ENCODE measurements at regions not wholly inside any gene's neighbourhood (a gene's known extent, or its start where the extent isn't known, plus 50 kb on each side); places are given as distances from the start of the nearest gene placed in this dataset.

- Mint-ChIP-seq H3K27ac (ENCODE audit: low read depth, unreplicated experiment) (no peak overlapping the region), H3K27me3 (ENCODE audit: insufficient read depth, unreplicated experiment) (no peaks in the 10 kb centered on the region), H3K4me3 (ENCODE audit: unreplicated experiment) (no peak overlapping the region), H3K4me1 (ENCODE audit: insufficient read depth, unreplicated experiment) (no peaks in the 10 kb centered on the region), H3K36me3 (ENCODE audit: insufficient read depth, unreplicated experiment) (no peaks in the 10 kb centered on the region), H3K9me3 (ENCODE audit: unreplicated experiment) (no peaks in the 10 kb centered on the region)
- no peak for DNase-seq (ENCODE audit: unreplicated experiment)
- no TSS peak for BruUV-seq (replicated peaks)
- intact Hi-C loops (cut with micrococcal nuclease), result no loop called here
- TF ChIP-seq CTCF (IDR thresholded peaks at IDR 0.05; ENCODE audit: unreplicated experiment), result no peak
- CTCF ChIA-PET, result interaction anchor here (0.6 kb wide), 1 partner anchor 24 kb away, joined by 4 read pairs; no protein-coding TSS in a partner anchor
- POLR2A ChIA-PET, result no interaction called here
These were observed 88.5 kb upstream of the DHX15 start for GRCh38 chr4:24672880-24673279.

- H3K27ac Mint-ChIP-seq (ENCODE audit: low read depth, unreplicated experiment), result no peak overlapping the region
- no peaks in the 10 kb centered on the region for H3K27me3 Mint-ChIP-seq (ENCODE audit: insufficient read depth, unreplicated experiment)
- ChIA-PET CTCF (interaction anchor here (0.6 kb wide), 1 partner anchor 884 kb away, joined by 3 read pairs; no protein-coding TSS in a partner anchor), POLR2A (interaction anchor here (0.6 kb wide), 1 partner anchor 82 kb away, joined by 3 read pairs; no protein-coding TSS in a partner anchor)
- BruUV-seq (replicated peaks), result no TSS peak
- no peaks in the 10 kb centered on the region for H3K9me3 Mint-ChIP-seq (ENCODE audit: unreplicated experiment)
- no peaks in the 10 kb centered on the region for H3K4me1 Mint-ChIP-seq (ENCODE audit: insufficient read depth, unreplicated experiment)
- no peaks in the 10 kb centered on the region for H3K36me3 Mint-ChIP-seq (ENCODE audit: insufficient read depth, unreplicated experiment)
- no peak for TF ChIP-seq CTCF (IDR thresholded peaks at IDR 0.05; ENCODE audit: unreplicated experiment)
- no peak overlapping the region for H3K4me3 Mint-ChIP-seq (ENCODE audit: unreplicated experiment)
- no peak for DNase-seq (ENCODE audit: unreplicated experiment)
- intact Hi-C loops (cut with micrococcal nuclease), result no loop called here
These were observed 89.9 kb upstream of the DHX15 start for GRCh38 chr4:24674279-24674678.

- Mint-ChIP-seq H3K36me3 (ENCODE audit: insufficient read depth, unreplicated experiment) (no peaks in the 10 kb centered on the region), H3K4me3 (ENCODE audit: unreplicated experiment) (no peak overlapping the region), H3K4me1 (ENCODE audit: insufficient read depth, unreplicated experiment) (no peaks in the 10 kb centered on the region), H3K9me3 (ENCODE audit: unreplicated experiment) (no peaks in the 10 kb centered on the region), H3K27me3 (ENCODE audit: insufficient read depth, unreplicated experiment) (peaks cover 12% of the 10 kb centered on the region), H3K27ac (ENCODE audit: low read depth, unreplicated experiment) (no peak overlapping the region)
- CTCF ChIA-PET, result interaction anchor here (0.8 to 0.9 kb wide), 2 partner anchors 60 to 125 kb away, joined by 3 read pairs; no protein-coding TSS in a partner anchor
- DNase-seq (ENCODE audit: unreplicated experiment), result no peak
- POLR2A ChIA-PET, result no interaction called here
- intact Hi-C loops (cut with micrococcal nuclease), result no loop called here
- no peak for TF ChIP-seq CTCF (IDR thresholded peaks at IDR 0.05; ENCODE audit: unreplicated experiment)
- no TSS peak for BruUV-seq (replicated peaks)
These were observed 91.5 kb upstream of the DHX15 start for GRCh38 chr4:24675721-24676389.

GRCh38 chr4:24677909-24678308 is 93.6 kb upstream of the DHX15 start:
- intact Hi-C loops (cut with micrococcal nuclease), result no loop called here
- CTCF ChIA-PET, result interaction anchor here (0.7 kb wide), 1 partner anchor 14 kb away, joined by 3 read pairs; no protein-coding TSS in a partner anchor
- Mint-ChIP-seq H3K27me3 (ENCODE audit: insufficient read depth, unreplicated experiment) (peaks cover 13% of the 10 kb centered on the region), H3K36me3 (ENCODE audit: insufficient read depth, unreplicated experiment) (no peaks in the 10 kb centered on the region), H3K4me1 (ENCODE audit: insufficient read depth, unreplicated experiment) (no peaks in the 10 kb centered on the region), H3K4me3 (ENCODE audit: unreplicated experiment) (no peak overlapping the region), H3K9me3 (ENCODE audit: unreplicated experiment) (no peaks in the 10 kb centered on the region), H3K27ac (ENCODE audit: low read depth, unreplicated experiment) (no peak overlapping the region)
- BruUV-seq (replicated peaks), result no TSS peak
- POLR2A ChIA-PET, result interaction anchor here (0.6 kb wide), 1 partner anchor 14 kb away, joined by 3 read pairs; no protein-coding TSS in a partner anchor
- TF ChIP-seq CTCF (IDR thresholded peaks at IDR 0.05; ENCODE audit: unreplicated experiment), result no peak
- no peak for DNase-seq (ENCODE audit: unreplicated experiment)
